ENCODE measurements at regions not wholly inside any gene's neighbourhood (a gene's known extent, or its start where the extent isn't known, plus 50 kb on each side); places are given as distances from the start of the nearest gene placed in this dataset.

GRCh38 chr12:98224584-98225221 is 290.7 kb upstream of the TMPO start:
- no peak for FAIRE-seq
- no peaks in the 10 kb centered on the region for H3K36me3 ChIP-seq (ENCODE audit: control insufficient read depth, insufficient read depth, low read length)
- in situ Hi-C loops (cut with MboI) = no loop called here
- no peak overlapping the region for H3K27ac ChIP-seq (ENCODE audit: extremely low read depth, low read depth, low read length)
- H3K9me3 ChIP-seq (replicated peaks; ENCODE audit: control insufficient read depth, insufficient read depth, low read depth, low read length) = no peaks in the 10 kb centered on the region
- no peaks in the 10 kb centered on the region for H3K27me3 ChIP-seq (ENCODE audit: control insufficient read depth in 2 of 2, insufficient read depth in 2 of 2, low read length in 2 of 2)
- DNase-seq (ENCODE audit: extremely low read depth in 1 of 4, low spot score in 3 of 4) = no peak
- no peaks in the 10 kb centered on the region for H4K20me1 ChIP-seq (replicated peaks; ENCODE audit: control insufficient read depth, insufficient read depth, low read length)
- H3K9ac ChIP-seq (ENCODE audit: insufficient read depth in 1 of 2, low read depth in 2 of 2, low read length in 2 of 2) = no peak overlapping the region
- ChIA-PET CTCF (ENCODE audit: low intra/inter-chr PET ratio) (no interaction called here), POLR2A (no interaction called here)
- intact Hi-C loops (cut with micrococcal nuclease) = loop anchor here (5.0 kb wide), 1 partner anchor 173 kb away; no protein-coding TSS in a partner anchor
- H3K4me2 ChIP-seq (ENCODE audit: insufficient read depth, low read length) = no peak overlapping the region
- ATAC-seq = no peak
- no peak overlapping the region for H3K4me3 ChIP-seq
- no peaks in the 10 kb centered on the region for H3K79me2 ChIP-seq (ENCODE audit: control insufficient read depth, insufficient read depth, low read length)
- H2AFZ ChIP-seq (ENCODE audit: low read depth, low read length) = no peak overlapping the region
- no peaks in the 10 kb centered on the region for H3K4me1 ChIP-seq (replicated peaks in 1 of 2; ENCODE audit: control insufficient read depth in 2 of 2, insufficient read depth in 2 of 2, low read length in 2 of 2)
- no TSS peak for BruUV-seq (replicated peaks)
- 1% methylated on average over 5 of the region's 5 CpGs for WGBS (ENCODE audit: insufficient coverage, low coverage, missing lambda C conversion rate)
- TF ChIP-seq GATAD2A (IDR thresholded peaks at IDR 0.05) (no peak), BRD4 (IDR thresholded peaks at IDR 0.05) (no peak), ELF4 (CRISPR knock-in tag; IDR thresholded peaks at IDR 0.05) (no peak)
- H3K9me1 ChIP-seq (ENCODE audit: control insufficient read depth, insufficient read depth, low read length) = no peaks in the 10 kb centered on the region

- no peaks in the 10 kb centered on the region for H3K9me3 ChIP-seq (replicated peaks; ENCODE audit: control insufficient read depth, insufficient read depth, low read depth, low read length)
- no peaks in the 10 kb centered on the region for H3K9me1 ChIP-seq (ENCODE audit: control insufficient read depth, insufficient read depth, low read length)
- no peaks in the 10 kb centered on the region for H3K79me2 ChIP-seq (ENCODE audit: control insufficient read depth, insufficient read depth, low read length)
- ATAC-seq = peak; percentile 84
- no peak overlapping the region for H3K4me3 ChIP-seq
- no peak overlapping the region for H2AFZ ChIP-seq (ENCODE audit: low read depth, low read length)
- 9% methylated on average over 6 of the region's 6 CpGs for WGBS (ENCODE audit: insufficient coverage, low coverage, missing lambda C conversion rate)
- no peaks in the 10 kb centered on the region for H3K36me3 ChIP-seq (ENCODE audit: control insufficient read depth, insufficient read depth, low read length)
- CTCF ChIA-PET (ENCODE audit: low intra/inter-chr PET ratio) = no interaction called here
- intact Hi-C loops (cut with micrococcal nuclease) (loop anchor here (1.0 to 5.0 kb wide), 2 partner anchors 146 to 170 kb away; no protein-coding TSS in a partner anchor), in situ Hi-C loops (cut with MboI) (no loop called here)
- POLR2A ChIA-PET = no interaction called here
- no peak overlapping the region for H3K9ac ChIP-seq (ENCODE audit: insufficient read depth in 1 of 2, low read depth in 2 of 2, low read length in 2 of 2)
- no peaks in the 10 kb centered on the region for H4K20me1 ChIP-seq (replicated peaks; ENCODE audit: control insufficient read depth, insufficient read depth, low read length)
- no peak overlapping the region for H3K27ac ChIP-seq (ENCODE audit: extremely low read depth, low read depth, low read length)
- FAIRE-seq = no peak
- H3K4me2 ChIP-seq (ENCODE audit: insufficient read depth, low read length) = no peak overlapping the region
- H3K27me3 ChIP-seq (ENCODE audit: control insufficient read depth in 2 of 2, insufficient read depth in 2 of 2, low read length in 2 of 2) = no peaks in the 10 kb centered on the region
- no peaks in the 10 kb centered on the region for H3K4me1 ChIP-seq (replicated peaks in 1 of 2; ENCODE audit: control insufficient read depth in 2 of 2, insufficient read depth in 2 of 2, low read length in 2 of 2)
- DNase-seq (ENCODE audit: extremely low read depth in 1 of 4, low spot score in 3 of 4) = peak in 3 of 4 experiments; percentile 13 to 23 (median 18)
- BruUV-seq (replicated peaks) = no TSS peak
- TF ChIP-seq REST (IDR thresholded peaks at IDR 0.05; ENCODE audit: borderline replicate concordance) (peak; percentile 23; the same call in 1 of the 2 replicates), REST (CRISPR knock-in tag; IDR thresholded peaks at IDR 0.05; ENCODE audit: low read depth) (no peak)
Observed at GRCh38 chr12:98227162-98227561, 288.2 kb upstream of the TMPO start.

All from K562 (cell line).